MM.1S (cell line): ENCODE measurements at regions not wholly inside any gene's neighbourhood (a gene's known extent, or its start where the extent isn't known, plus 50 kb on each side); places are given as distances from the start of the nearest gene placed in this dataset.

Experiments
- DNase-seq: peaks from one replicate; pipeline ENCODE4 v3.0.0-alpha.2; 2015
- H2AFZ ChIP-seq: fragments of 300-600 bp; sonication (generic); 2 replicates; pipeline ENCODE4 v1.6.0; 2016; ENCODE audit warnings: antibody characterized with exemption, low read length
- H3F3A ChIP-seq: fragments of 300-600 bp; sonication (generic); 2 replicates; pipeline ENCODE4 v1.6.1; 2016; ENCODE audit warnings: mild to moderate bottlenecking, antibody characterized with exemption, low read length, moderate library complexity, mixed read lengths; ENCODE audit not compliant: insufficient read depth
- H3K27ac ChIP-seq: fragments of 300-600 bp; sonication (generic); 2 replicates; pipeline ENCODE4 v1.5.1; 2016; ENCODE audit warnings: mild to moderate bottlenecking, low read length
- H3K27me3 ChIP-seq: fragments of 300-600 bp; sonication (generic); replicated peaks from 2 replicates; pipeline ENCODE4 v1.6.0; 2016; ENCODE audit warnings: low read length; ENCODE audit not compliant: insufficient read depth
- H3K36me3 ChIP-seq: fragments of 300-600 bp; sonication (generic); replicated peaks from 2 replicates; pipeline ENCODE4 v1.6.1; 2016; ENCODE audit warnings: mild to moderate bottlenecking, low read length, mixed read lengths; ENCODE audit not compliant: insufficient read depth
- H3K4me1 ChIP-seq: fragments of 300-600 bp; sonication (generic); 2 replicates; pipeline ENCODE4 v1.6.1; 2016; ENCODE audit warnings: low read length, mixed read lengths
- H3K4me2 ChIP-seq: fragments of 300-600 bp; sonication (generic); 2 replicates; pipeline ENCODE4 v1.6.0; 2016; ENCODE audit warnings: low read depth, low read length
- H3K4me3 ChIP-seq: fragments of 300-600 bp; sonication (generic); 2 replicates; pipeline ENCODE4 v1.5.1; 2016; ENCODE audit warnings: low read length, mixed read lengths
- H3K79me2 ChIP-seq: fragments of 300-600 bp; sonication (generic); 2 replicates; pipeline ENCODE4 v1.6.1; 2016; ENCODE audit warnings: mixed run types, low read length, mixed read lengths
- H3K9ac ChIP-seq: fragments of 300-600 bp; sonication (generic); 2 replicates; pipeline ENCODE4 v1.6.1; 2016; ENCODE audit warnings: low read length, mixed read lengths
- H3K9me2 ChIP-seq: fragments of 300-600 bp; sonication (generic); replicated peaks from 2 replicates; pipeline ENCODE4 v1.6.1; 2016; ENCODE audit warnings: mild to moderate bottlenecking, low read length, mixed read lengths; ENCODE audit not compliant: insufficient read depth
- H3K9me3 ChIP-seq: fragments of 300-600 bp; sonication (generic); replicated peaks from 2 replicates; pipeline ENCODE4 v1.6.1; 2016; ENCODE audit warnings: mild to moderate bottlenecking, low read length, mixed read lengths; ENCODE audit not compliant: insufficient read depth
- H4K20me1 ChIP-seq: fragments of 300-600 bp; sonication (generic); 2 replicates; pipeline ENCODE4 v1.6.1; 2016; ENCODE audit warnings: mild to moderate bottlenecking, low read length, moderate library complexity, mixed read lengths; ENCODE audit not compliant: insufficient read depth
- CTCF ChIP-seq: fragments of 300-600 bp; sonication (generic); IDR thresholded peaks from 2 replicates; pipeline ENCODE4 v1.5.1; 2016; ENCODE audit warnings: antibody characterized with exemption, low read length, mixed read lengths
- EZH2 ChIP-seq: fragments of 300-600 bp; sonication (generic); optimal IDR thresholded peaks from 2 replicates; pipeline ENCODE3; 2017; ENCODE audit warnings: low read depth, mild to moderate bottlenecking, antibody characterized with exemption, low read length, mixed read lengths
- EZH2phosphoT487 ChIP-seq: fragments of 300-600 bp; sonication (generic); IDR thresholded peaks from 2 replicates; pipeline ENCODE4 v1.6.1; 2018; ENCODE audit warnings: antibody characterized with exemption, low read length

- H3K27me3 ChIP-seq = no peaks in the 10 kb centered on the region
- H3K9ac ChIP-seq = no peak overlapping the region
- no peak overlapping the region for H3K4me2 ChIP-seq
- no peak overlapping the region for H3K27ac ChIP-seq
- no peak overlapping the region for H2AFZ ChIP-seq
- H3K4me3 ChIP-seq = no peak overlapping the region
- H3K36me3 ChIP-seq = no peaks in the 10 kb centered on the region
- TF ChIP-seq EZH2phosphoT487 (no peak), CTCF (no peak), EZH2 (no peak)
- H3K9me2 ChIP-seq = no peaks in the 10 kb centered on the region
- H3K4me1 ChIP-seq = no peaks in the 10 kb centered on the region
- no peaks in the 10 kb centered on the region for H3F3A ChIP-seq
- no peak for DNase-seq
- no peaks in the 10 kb centered on the region for H4K20me1 ChIP-seq
- no peaks in the 10 kb centered on the region for H3K9me3 ChIP-seq
- H3K79me2 ChIP-seq = no peaks in the 10 kb centered on the region
Observed at GRCh38 chr2:239519089-239519920, 118.5 kb upstream of the HDAC4 start.

GRCh38 chr2:239518286-239519088, 117.7 kb upstream of the HDAC4 start:
- Histone ChIP-seq H4K20me1 (no peaks in the 10 kb centered on the region), H3K9ac (no peak overlapping the region), H3K4me1 (no peaks in the 10 kb centered on the region), H3K27ac (no peak overlapping the region), H3K27me3 (no peaks in the 10 kb centered on the region), H2AFZ (no peak overlapping the region), H3K9me2 (no peaks in the 10 kb centered on the region), H3K9me3 (no peaks in the 10 kb centered on the region), H3K79me2 (no peaks in the 10 kb centered on the region), H3K4me3 (no peak overlapping the region), H3K36me3 (no peaks in the 10 kb centered on the region), H3K4me2 (no peak overlapping the region), H3F3A (no peaks in the 10 kb centered on the region)
- no peak for TF ChIP-seq CTCF
- TF ChIP-seq EZH2 = no peak
- no peak for TF ChIP-seq EZH2phosphoT487
- DNase-seq = no peak

- H3K27me3 ChIP-seq = no peaks in the 10 kb centered on the region
- no peak overlapping the region for H3K9ac ChIP-seq
- H3K36me3 ChIP-seq = no peaks in the 10 kb centered on the region
- H3K4me2 ChIP-seq = no peak overlapping the region
- H3K79me2 ChIP-seq = no peaks in the 10 kb centered on the region
- no peak for TF ChIP-seq EZH2phosphoT487
- TF ChIP-seq EZH2 = no peak
- no peak for TF ChIP-seq CTCF
- no peaks in the 10 kb centered on the region for H3K4me1 ChIP-seq
- H3K27ac ChIP-seq = no peak overlapping the region
- no peaks in the 10 kb centered on the region for H3K9me2 ChIP-seq
- H4K20me1 ChIP-seq = no peaks in the 10 kb centered on the region
- DNase-seq = no peak
- no peak overlapping the region for H3K4me3 ChIP-seq
- H3K9me3 ChIP-seq = no peaks in the 10 kb centered on the region
- H3F3A ChIP-seq = no peaks in the 10 kb centered on the region
- H2AFZ ChIP-seq = no peak overlapping the region
Observed at GRCh38 chr2:239517686-239518085, 116.9 kb upstream of the HDAC4 start.
